ENCODE measurements at regions not wholly inside any gene's neighbourhood (a gene's known extent, or its start where the extent isn't known, plus 50 kb on each side); places are given as distances from the start of the nearest gene placed in this dataset.

GRCh38 chr6:163756079-163756478, 341.6 kb downstream of the QKI start:
- TF ChIP-seq, protein P1, sequence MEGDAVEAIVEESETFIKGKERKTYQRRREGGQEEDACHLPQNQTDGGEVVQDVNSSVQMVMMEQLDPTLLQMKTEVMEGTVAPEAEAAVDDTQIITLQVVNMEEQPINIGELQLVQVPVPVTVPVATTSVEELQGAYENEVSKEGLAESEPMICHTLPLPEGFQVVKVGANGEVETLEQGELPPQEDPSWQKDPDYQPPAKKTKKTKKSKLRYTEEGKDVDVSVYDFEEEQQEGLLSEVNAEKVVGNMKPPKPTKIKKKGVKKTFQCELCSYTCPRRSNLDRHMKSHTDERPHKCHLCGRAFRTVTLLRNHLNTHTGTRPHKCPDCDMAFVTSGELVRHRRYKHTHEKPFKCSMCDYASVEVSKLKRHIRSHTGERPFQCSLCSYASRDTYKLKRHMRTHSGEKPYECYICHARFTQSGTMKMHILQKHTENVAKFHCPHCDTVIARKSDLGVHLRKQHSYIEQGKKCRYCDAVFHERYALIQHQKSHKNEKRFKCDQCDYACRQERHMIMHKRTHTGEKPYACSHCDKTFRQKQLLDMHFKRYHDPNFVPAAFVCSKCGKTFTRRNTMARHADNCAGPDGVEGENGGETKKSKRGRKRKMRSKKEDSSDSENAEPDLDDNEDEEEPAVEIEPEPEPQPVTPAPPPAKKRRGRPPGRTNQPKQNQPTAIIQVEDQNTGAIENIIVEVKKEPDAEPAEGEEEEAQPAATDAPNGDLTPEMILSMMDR (IDR thresholded peaks at IDR 0.05), result no peak
- no peak for TF ChIP-seq POLR2AphosphoS5 (IDR thresholded peaks at IDR 0.05)
